ENCODE measurements at regions not wholly inside any gene's neighbourhood (a gene's known extent, or its start where the extent isn't known, plus 50 kb on each side); places are given as distances from the start of the nearest gene placed in this dataset.

GRCh38 chr2:144943293-144943941 is 423.5 kb upstream of the ZEB2 start:
- no peak for TF ChIP-seq CTCF (IDR thresholded peaks at IDR 0.05)
- no peak for TF ChIP-seq POLR2AphosphoS5 (IDR thresholded peaks at IDR 0.05)

All from suprapubic skin (tissue), 3 donors.